ENCODE measurements at regions not wholly inside any gene's neighbourhood (a gene's known extent, or its start where the extent isn't known, plus 50 kb on each side); places are given as distances from the start of the nearest gene placed in this dataset.

DNA sequence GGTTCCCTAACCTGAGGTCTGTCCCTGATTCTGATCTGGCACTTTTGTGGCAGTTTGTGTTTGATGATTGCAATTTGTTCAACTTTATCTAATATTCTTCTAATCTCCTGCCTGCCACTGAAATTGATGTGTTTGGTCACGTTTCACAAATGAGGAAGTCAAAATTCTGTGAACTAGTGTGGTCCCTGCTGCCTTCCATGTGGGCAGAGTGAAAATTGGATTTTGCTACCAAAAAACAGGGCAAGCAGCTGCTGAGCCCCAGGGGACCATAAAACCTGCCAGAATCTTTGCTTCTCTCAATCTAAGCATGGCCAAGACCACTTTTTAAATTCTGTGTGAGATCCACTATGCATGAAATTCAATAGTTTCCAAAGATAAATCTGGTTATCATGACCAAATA, 195.5 kb upstream of the CYRIA start:
- no CpG with 5 or more reads among the region's 1 CpG for WGBS (ENCODE audit: extremely low coverage, insufficient read length, low lambda C conversion rate)
- Histone ChIP-seq H2BK5ac (ENCODE audit: insufficient read length, low read length) (no peak overlapping the region), H3K9me3 (ENCODE audit: control insufficient read depth, low read depth, low read length) (no peaks in the 10 kb centered on the region), H3K27me3 (ENCODE audit: insufficient read depth, low read length) (no peaks in the 10 kb centered on the region), H3K23ac (ENCODE audit: insufficient read length, low read depth, low read length) (no peak overlapping the region), H3K27ac (ENCODE audit: insufficient read length, low read depth, low read length) (no peak overlapping the region), H3K79me1 (ENCODE audit: insufficient read depth, low read depth, low read length, poor library complexity, severe bottlenecking) (no peaks in the 10 kb centered on the region), H3T11ph (ENCODE audit: low read length) (no peak overlapping the region), H2BK20ac (ENCODE audit: low read depth, low read length, poor library complexity, severe bottlenecking) (no peak overlapping the region), H4K8ac (replicated peaks; ENCODE audit: insufficient read length, low read depth, low read length) (no peak overlapping the region), H2AFZ (ENCODE audit: low read length) (no peak overlapping the region), H3K9ac (ENCODE audit: extremely low read depth, insufficient read length, low read length) (no peak overlapping the region), H4K91ac (ENCODE audit: insufficient read length, low read depth, low read length) (no peak overlapping the region), H4K5ac (ENCODE audit: insufficient read length, low read depth, low read length) (no peak overlapping the region), H3K56ac (ENCODE audit: insufficient read length, low read depth, low read length) (no peak overlapping the region), H3K4me1 (ENCODE audit: insufficient read depth, low read length) (no peaks in the 10 kb centered on the region), H3K18ac (ENCODE audit: insufficient read length, low read depth, low read length) (no peak overlapping the region), H3K14ac (ENCODE audit: insufficient read depth, low read length) (no peak overlapping the region), H2BK12ac (ENCODE audit: insufficient read length, low read depth, low read length) (no peak overlapping the region), H3K23me2 (ENCODE audit: insufficient read length, low read depth, low read length, poor library complexity, severe bottlenecking) (no peaks in the 10 kb centered on the region), H2BK15ac (ENCODE audit: low read depth, low read length) (no peak overlapping the region), H3K79me2 (ENCODE audit: insufficient read depth, low read length) (no peaks in the 10 kb centered on the region), H3K4me2 (ENCODE audit: insufficient read depth, insufficient read length, low read length) (no peak overlapping the region), H4K20me1 (ENCODE audit: control insufficient read depth, insufficient read depth, insufficient read length) (no peaks in the 10 kb centered on the region), H2AK5ac (ENCODE audit: insufficient read length, low read length) (no peak overlapping the region), H2BK120ac (ENCODE audit: low read depth, low read length, poor library complexity, severe bottlenecking) (no peak overlapping the region), H3K4ac (ENCODE audit: low read depth, low read length) (no peak overlapping the region)
- Mint-ChIP-seq H3K4me1 (no peaks in the 10 kb centered on the region), H3K27ac (no peak overlapping the region), H3K4me3 (no peak overlapping the region), H3K27me3 (ENCODE audit: low read depth) (no peaks in the 10 kb centered on the region), H3K9me3 (peaks cover 2 to 3% of the 10 kb centered on the region in 2 experiments; a peak in 3 of 5 replicates), H3K36me3 (ENCODE audit: insufficient read depth in 1 of 3, low read depth in 3 of 3) (no peaks in the 10 kb centered on the region; a peak in 1 of 7 replicates)
- DNase-seq, result no peak
- TF ChIP-seq, protein P1, sequence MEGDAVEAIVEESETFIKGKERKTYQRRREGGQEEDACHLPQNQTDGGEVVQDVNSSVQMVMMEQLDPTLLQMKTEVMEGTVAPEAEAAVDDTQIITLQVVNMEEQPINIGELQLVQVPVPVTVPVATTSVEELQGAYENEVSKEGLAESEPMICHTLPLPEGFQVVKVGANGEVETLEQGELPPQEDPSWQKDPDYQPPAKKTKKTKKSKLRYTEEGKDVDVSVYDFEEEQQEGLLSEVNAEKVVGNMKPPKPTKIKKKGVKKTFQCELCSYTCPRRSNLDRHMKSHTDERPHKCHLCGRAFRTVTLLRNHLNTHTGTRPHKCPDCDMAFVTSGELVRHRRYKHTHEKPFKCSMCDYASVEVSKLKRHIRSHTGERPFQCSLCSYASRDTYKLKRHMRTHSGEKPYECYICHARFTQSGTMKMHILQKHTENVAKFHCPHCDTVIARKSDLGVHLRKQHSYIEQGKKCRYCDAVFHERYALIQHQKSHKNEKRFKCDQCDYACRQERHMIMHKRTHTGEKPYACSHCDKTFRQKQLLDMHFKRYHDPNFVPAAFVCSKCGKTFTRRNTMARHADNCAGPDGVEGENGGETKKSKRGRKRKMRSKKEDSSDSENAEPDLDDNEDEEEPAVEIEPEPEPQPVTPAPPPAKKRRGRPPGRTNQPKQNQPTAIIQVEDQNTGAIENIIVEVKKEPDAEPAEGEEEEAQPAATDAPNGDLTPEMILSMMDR (conservative IDR thresholded peaks at IDR 0.05), result no peak

Data from H9 (cell line).